Nephron progenitor cell (in vitro differentiated cells): ENCODE measurements at regions not wholly inside any gene's neighbourhood (a gene's known extent, or its start where the extent isn't known, plus 50 kb on each side); places are given as distances from the start of the nearest gene placed in this dataset.

Experiments
- DNase-seq: peaks from one replicate; pipeline ENCODE4 v3.0.0; 2021
- H3K27ac Mint-ChIP-seq: 2 replicates; pipeline ENCODE4 v1.8.0; 2021; ENCODE audit warnings: mild to moderate bottlenecking, moderate library complexity, mixed read lengths
- H3K27me3 Mint-ChIP-seq: 2 replicates; pipeline ENCODE4 v1.8.0; 2021; ENCODE audit warnings: mild to moderate bottlenecking, low read depth, mixed read lengths; ENCODE audit not compliant: poor library complexity
- H3K36me3 Mint-ChIP-seq: 2 replicates; pipeline ENCODE4 v1.8.0; 2021; ENCODE audit warnings: low read depth, mixed read lengths
- H3K4me1 Mint-ChIP-seq: 2 replicates; pipeline ENCODE4 v1.8.0; 2021; ENCODE audit warnings: mixed read lengths
- H3K4me3 Mint-ChIP-seq: 2 replicates; pipeline ENCODE4 v1.8.0; 2021; ENCODE audit warnings: mild to moderate bottlenecking, moderate library complexity, mixed read lengths
- H3K9me3 Mint-ChIP-seq: 2 replicates; pipeline ENCODE4 v1.8.0; 2021; ENCODE audit warnings: mild to moderate bottlenecking, moderate library complexity, mixed read lengths
- CTCF ChIP-seq: fragments of 200-600 bp; sonication (generic); IDR thresholded peaks from 2 replicates; pipeline ENCODE4 v1.5.0; 2021; ENCODE audit warnings: antibody characterized with exemption

GRCh38 chr1:199804526-199804925 is 223.0 kb upstream of the NR5A2 start:
- Mint-ChIP-seq H3K4me1 (no peaks in the 10 kb centered on the region), H3K36me3 (no peaks in the 10 kb centered on the region), H3K4me3 (no peak overlapping the region), H3K27me3 (no peaks in the 10 kb centered on the region), H3K9me3 (no peaks in the 10 kb centered on the region), H3K27ac (no peak overlapping the region)
- no peak for DNase-seq
- TF ChIP-seq CTCF: no peak

- H3K27ac Mint-ChIP-seq: no peak overlapping the region
Observed at GRCh38 chr1:199808110-199808870, 219.2 kb upstream of the NR5A2 start.

GRCh38 chr1:199809311-199809710 is 218.2 kb upstream of the NR5A2 start:
- no peaks in the 10 kb centered on the region for H3K36me3 Mint-ChIP-seq
- TF ChIP-seq CTCF: no peak
- no peak for DNase-seq
- no peaks in the 10 kb centered on the region for H3K4me1 Mint-ChIP-seq
- no peak overlapping the region for H3K27ac Mint-ChIP-seq
- H3K27me3 Mint-ChIP-seq: peaks cover 4% of the 10 kb centered on the region
- H3K9me3 Mint-ChIP-seq: no peaks in the 10 kb centered on the region
- H3K4me3 Mint-ChIP-seq: no peak overlapping the region

More at GRCh38 chr1:199808110-199808870, 219.2 kb upstream of the NR5A2 start:
- Mint-ChIP-seq H3K36me3 (no peaks in the 10 kb centered on the region), H3K27me3 (no peaks in the 10 kb centered on the region), H3K9me3 (no peaks in the 10 kb centered on the region), H3K4me1 (no peaks in the 10 kb centered on the region), H3K4me3 (no peak overlapping the region)
- no peak for TF ChIP-seq CTCF
- no peak for DNase-seq

- no peak for TF ChIP-seq CTCF
- Mint-ChIP-seq H3K36me3 (no peaks in the 10 kb centered on the region), H3K27me3 (peaks cover 4% of the 10 kb centered on the region), H3K4me1 (no peaks in the 10 kb centered on the region), H3K27ac (no peak overlapping the region), H3K4me3 (no peak overlapping the region), H3K9me3 (no peaks in the 10 kb centered on the region)
- no peak for DNase-seq
Observed at GRCh38 chr1:199811163-199811562, 216.3 kb upstream of the NR5A2 start.

GRCh38 chr1:199813198-199813597 is 214.3 kb upstream of the NR5A2 start:
- H3K36me3 Mint-ChIP-seq: no peaks in the 10 kb centered on the region
- no peak overlapping the region for H3K27ac Mint-ChIP-seq
- H3K27me3 Mint-ChIP-seq: peaks cover 4% of the 10 kb centered on the region
- TF ChIP-seq CTCF: no peak
- no peaks in the 10 kb centered on the region for H3K4me1 Mint-ChIP-seq
- no peaks in the 10 kb centered on the region for H3K9me3 Mint-ChIP-seq
- H3K4me3 Mint-ChIP-seq: no peak overlapping the region
- DNase-seq: no peak

- peaks cover 4% of the 10 kb centered on the region for H3K27me3 Mint-ChIP-seq
- DNase-seq: no peak
- H3K4me3 Mint-ChIP-seq: no peak overlapping the region
- H3K9me3 Mint-ChIP-seq: no peaks in the 10 kb centered on the region
- H3K27ac Mint-ChIP-seq: no peak overlapping the region
- H3K4me1 Mint-ChIP-seq: no peaks in the 10 kb centered on the region
- no peaks in the 10 kb centered on the region for H3K36me3 Mint-ChIP-seq
- no peak for TF ChIP-seq CTCF
Observed at GRCh38 chr1:199815947-199816346, 211.6 kb upstream of the NR5A2 start.
